Fibroblast of the aortic adventitia (primary cell): ENCODE measurements at regions not wholly inside any gene's neighbourhood (a gene's known extent, or its start where the extent isn't known, plus 50 kb on each side); places are given as distances from the start of the nearest gene placed in this dataset.

Experiments
- DNase-seq: peaks from one replicate; pipeline ENCODE4 v3.0.0-alpha.2; 2010; ENCODE audit warnings: low read depth
- H3K4me3 ChIP-seq: 2 replicates; pipeline ENCODE4 v1.5.1; 2011; ENCODE audit warnings: low read depth, mild to moderate bottlenecking, control low read depth, low read length, moderate library complexity
- TF ChIP-seq, protein P1 (sequence below): IDR thresholded peaks from 2 replicates; pipeline ENCODE4 v1.5.1; 2011; ENCODE audit warnings: mild to moderate bottlenecking, low read length, control low read depth, inconsistent platforms; ENCODE audit not compliant: insufficient read depth

DNA sequence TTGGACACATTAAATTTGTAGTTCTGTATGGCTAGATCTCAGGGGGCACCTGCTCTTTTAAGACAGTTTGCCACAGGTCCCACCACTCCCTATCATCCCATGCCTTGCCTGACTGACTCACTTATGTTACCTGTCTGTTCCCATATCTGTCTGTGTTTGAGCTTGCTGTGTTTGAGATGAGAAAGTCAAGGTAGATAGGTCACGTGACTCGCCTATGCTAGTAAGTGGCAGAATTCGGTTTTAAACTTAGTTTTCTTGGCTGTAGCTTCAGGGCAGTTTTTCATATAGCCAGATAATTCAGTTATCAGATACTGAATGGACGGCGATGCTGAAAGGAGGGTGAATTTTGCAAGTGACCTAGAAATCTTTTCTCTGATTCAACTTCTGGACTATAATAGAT is 348.4 kb downstream of the RPS24 start:
- no peak overlapping the region for H3K4me3 ChIP-seq
- DNase-seq = no peak
- TF ChIP-seq, protein P1, sequence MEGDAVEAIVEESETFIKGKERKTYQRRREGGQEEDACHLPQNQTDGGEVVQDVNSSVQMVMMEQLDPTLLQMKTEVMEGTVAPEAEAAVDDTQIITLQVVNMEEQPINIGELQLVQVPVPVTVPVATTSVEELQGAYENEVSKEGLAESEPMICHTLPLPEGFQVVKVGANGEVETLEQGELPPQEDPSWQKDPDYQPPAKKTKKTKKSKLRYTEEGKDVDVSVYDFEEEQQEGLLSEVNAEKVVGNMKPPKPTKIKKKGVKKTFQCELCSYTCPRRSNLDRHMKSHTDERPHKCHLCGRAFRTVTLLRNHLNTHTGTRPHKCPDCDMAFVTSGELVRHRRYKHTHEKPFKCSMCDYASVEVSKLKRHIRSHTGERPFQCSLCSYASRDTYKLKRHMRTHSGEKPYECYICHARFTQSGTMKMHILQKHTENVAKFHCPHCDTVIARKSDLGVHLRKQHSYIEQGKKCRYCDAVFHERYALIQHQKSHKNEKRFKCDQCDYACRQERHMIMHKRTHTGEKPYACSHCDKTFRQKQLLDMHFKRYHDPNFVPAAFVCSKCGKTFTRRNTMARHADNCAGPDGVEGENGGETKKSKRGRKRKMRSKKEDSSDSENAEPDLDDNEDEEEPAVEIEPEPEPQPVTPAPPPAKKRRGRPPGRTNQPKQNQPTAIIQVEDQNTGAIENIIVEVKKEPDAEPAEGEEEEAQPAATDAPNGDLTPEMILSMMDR = no peak

- DNase-seq = no peak
- TF ChIP-seq, protein P1 = no peak
- no peak overlapping the region for H3K4me3 ChIP-seq
Measured at GRCh38 chr10:78382772-78383171, 349.1 kb downstream of the RPS24 start.

DNA sequence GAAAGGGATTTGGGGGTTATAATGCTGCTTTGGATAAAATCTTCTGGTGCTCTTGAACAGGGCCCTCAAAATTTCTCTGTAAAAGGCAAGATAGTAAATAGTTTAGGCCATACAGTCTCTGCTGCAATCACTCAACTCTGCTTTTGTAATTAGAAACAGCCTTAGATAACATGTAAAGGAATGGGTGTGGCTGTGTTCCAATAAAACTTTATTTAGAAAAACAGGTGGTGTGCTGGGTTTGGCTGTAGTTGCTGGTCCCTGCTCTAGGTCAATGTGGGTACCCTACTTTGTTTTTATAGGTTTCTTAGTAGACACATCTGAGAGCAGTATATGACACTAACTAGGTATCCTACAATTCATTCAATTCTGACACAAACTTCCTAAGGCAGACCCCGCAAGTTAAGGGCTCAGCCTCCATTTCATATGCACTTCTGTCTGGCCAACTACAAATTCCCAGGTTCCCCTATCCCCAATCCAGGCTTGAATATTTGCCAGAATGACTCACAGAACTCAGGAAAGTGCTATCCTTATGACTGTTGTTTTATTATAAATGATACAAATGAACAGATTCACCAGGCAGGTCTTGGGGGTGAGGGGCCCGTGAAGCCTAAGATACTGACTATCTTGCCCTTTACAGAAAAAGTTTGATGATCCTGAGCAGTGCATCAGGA is 349.9 kb downstream of the RPS24 start:
- DNase-seq = peak; percentile 18
- H3K4me3 ChIP-seq = no peak overlapping the region
- TF ChIP-seq, protein P1 = no peak

GRCh38 chr10:78384049-78384431 is 350.4 kb downstream of the RPS24 start:
- peak; percentile 27 for DNase-seq
- TF ChIP-seq, protein P1 = no peak
- no peak overlapping the region for H3K4me3 ChIP-seq

DNA sequence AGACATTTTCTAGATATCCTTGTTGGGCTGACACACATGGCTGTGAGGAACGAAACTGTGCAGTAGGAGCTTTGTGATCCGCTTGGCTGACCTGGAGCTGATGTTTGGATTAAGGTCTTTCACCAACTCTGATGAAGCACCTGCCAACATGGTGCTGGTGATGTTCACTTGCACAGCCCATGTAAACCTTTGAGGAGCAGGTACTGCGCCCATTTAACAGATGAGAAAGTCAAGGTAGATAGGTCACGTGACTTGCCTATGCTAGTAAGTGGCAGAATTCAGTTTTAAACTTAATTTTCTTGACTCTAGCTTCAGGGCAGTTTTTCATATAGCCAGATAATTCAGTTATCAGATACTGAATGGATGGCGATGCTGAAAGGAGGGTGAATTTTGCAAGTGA is 351.9 kb downstream of the RPS24 start:
- no peak for DNase-seq

DNA sequence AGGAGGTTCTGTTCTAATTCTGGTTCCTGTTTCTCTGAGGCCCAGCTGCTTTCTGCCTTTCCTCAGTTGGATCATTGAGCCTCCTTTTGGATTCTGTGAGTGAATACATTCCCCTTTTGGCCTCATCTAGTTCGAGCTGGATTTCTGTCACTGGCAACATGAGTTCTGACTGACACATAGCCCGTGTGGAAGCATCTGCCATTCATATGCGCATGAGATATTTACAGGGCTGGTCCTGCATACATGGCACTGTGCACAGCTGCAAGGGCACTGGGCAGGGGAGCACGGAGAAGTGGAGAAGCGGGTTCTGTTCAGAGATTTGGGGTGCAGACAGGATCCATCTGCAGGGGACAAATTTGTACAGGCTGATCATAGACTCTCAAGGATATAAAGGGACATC is 352.8 kb downstream of the RPS24 start:
- DNase-seq = no peak
- TF ChIP-seq, protein P1 = no peak
- no peak overlapping the region for H3K4me3 ChIP-seq

More for the DNA sequence above, 351.9 kb downstream of the RPS24 start:
- TF ChIP-seq, protein P1 = no peak
- no peak overlapping the region for H3K4me3 ChIP-seq
